Mesodermal cell (in vitro differentiated cells): ENCODE measurements at regions not wholly inside any gene's neighbourhood (a gene's known extent, or its start where the extent isn't known, plus 50 kb on each side); places are given as distances from the start of the nearest gene placed in this dataset.

Experiments used
- H3K27ac ChIP-seq: 2 replicates; pipeline ENCODE4 v1.7.0; 2013; ENCODE audit warnings: mild to moderate bottlenecking, low read depth, low read length, moderate library complexity; ENCODE audit not compliant: severe bottlenecking
- H3K36me3 ChIP-seq: 2 replicates; pipeline ENCODE4 v1.7.1; 2013; ENCODE audit warnings: mild to moderate bottlenecking, low read length, moderate library complexity; ENCODE audit not compliant: control insufficient read depth, insufficient read depth
- H3K4me1 ChIP-seq: one replicate; pipeline ENCODE4 v1.7.1; 2013; ENCODE audit warnings: mild to moderate bottlenecking, low read length; ENCODE audit not compliant: insufficient read depth, control insufficient read depth, poor library complexity, severe bottlenecking
- H3K4me3 ChIP-seq: 2 replicates; pipeline ENCODE4 v1.7.0; 2013; ENCODE audit warnings: low read length, control low read depth, mild to moderate bottlenecking; ENCODE audit not compliant: insufficient read depth, poor library complexity, severe bottlenecking; ENCODE audit errors: extremely low read depth
- H3K9me3 ChIP-seq: 2 replicates; pipeline ENCODE4 v1.7.1; 2013; ENCODE audit warnings: mild to moderate bottlenecking, low read length, moderate library complexity; ENCODE audit not compliant: control insufficient read depth
- WGBS, 2 experiments: methylation state at CpG; one replicate each; pipeline ENCODE4 v1.1.5; 2013; ENCODE audit warnings: missing lambda C conversion rate in 2 of 2; ENCODE audit not compliant: insufficient coverage in 2 of 2; 5-methylcytosine and 5-hydroxymethylcytosine counted together

- Histone ChIP-seq H3K4me3 (no peak overlapping the region), H3K4me1 (no peaks in the 10 kb centered on the region), H3K27ac (no peak overlapping the region), H3K9me3 (no peaks in the 10 kb centered on the region), H3K36me3 (no peaks in the 10 kb centered on the region)
- WGBS, 2 experiments = 79 to 80% methylated on average over 2 to 3 of the region's 3 CpGs
Observed at GRCh38 chr4:36757580-36758311, 476.3 kb downstream of the DTHD1 start.

GRCh38 chr4:36758312-36759178, 477.1 kb downstream of the DTHD1 start:
- Histone ChIP-seq H3K36me3 (no peaks in the 10 kb centered on the region), H3K9me3 (no peaks in the 10 kb centered on the region), H3K4me1 (no peaks in the 10 kb centered on the region), H3K4me3 (no peak overlapping the region), H3K27ac (no peak overlapping the region)
- WGBS, 2 experiments = 39 to 58% methylated on average over 5 to 6 of the region's 9 CpGs

- no peaks in the 10 kb centered on the region for H3K9me3 ChIP-seq
- no peaks in the 10 kb centered on the region for H3K36me3 ChIP-seq
- no peak overlapping the region for H3K4me3 ChIP-seq
- H3K27ac ChIP-seq = no peak overlapping the region
- WGBS, 2 experiments = no CpG with 5 or more reads among the region's 4 CpGs
- no peaks in the 10 kb centered on the region for H3K4me1 ChIP-seq
Observed at GRCh38 chr4:36761607-36762006, 480.2 kb downstream of the DTHD1 start.

GRCh38 chr4:36763814-36764213, 480.7 kb upstream of the NWD2 start:
- no peak overlapping the region for H3K4me3 ChIP-seq
- H3K36me3 ChIP-seq = no peaks in the 10 kb centered on the region
- H3K27ac ChIP-seq = no peak overlapping the region
- WGBS, 2 experiments = no CpG with 5 or more reads among the region's 1 CpG
- no peaks in the 10 kb centered on the region for H3K9me3 ChIP-seq
- H3K4me1 ChIP-seq = no peaks in the 10 kb centered on the region

GRCh38 chr4:36767596-36767995, 476.9 kb upstream of the NWD2 start:
- WGBS, 2 experiments = no CpG with 5 or more reads among the region's 1 CpG
- H3K27ac ChIP-seq = no peak overlapping the region
- H3K9me3 ChIP-seq = no peaks in the 10 kb centered on the region
- peaks cover 3% of the 10 kb centered on the region for H3K4me1 ChIP-seq
- no peaks in the 10 kb centered on the region for H3K36me3 ChIP-seq
- no peak overlapping the region for H3K4me3 ChIP-seq

GRCh38 chr4:36771411-36772153, 473.0 kb upstream of the NWD2 start:
- Histone ChIP-seq H3K9me3 (no peaks in the 10 kb centered on the region), H3K4me1 (peaks cover 3% of the 10 kb centered on the region), H3K4me3 (no peak overlapping the region), H3K36me3 (no peaks in the 10 kb centered on the region), H3K27ac (no peak overlapping the region)
- no CpG with 5 or more reads among the region's 2 CpGs for WGBS, 2 experiments

GRCh38 chr4:36772154-36772516, 472.4 kb upstream of the NWD2 start:
- Histone ChIP-seq H3K36me3 (no peaks in the 10 kb centered on the region), H3K4me1 (peaks cover 3% of the 10 kb centered on the region), H3K9me3 (no peaks in the 10 kb centered on the region), H3K27ac (no peak overlapping the region), H3K4me3 (no peak overlapping the region)

GRCh38 chr4:36773467-36773866, 471.1 kb upstream of the NWD2 start:
- WGBS, 2 experiments = 67 to 100% methylated on average over 1 of the region's 2 CpGs
- Histone ChIP-seq H3K27ac (no peak overlapping the region), H3K4me1 (peaks cover 3% of the 10 kb centered on the region), H3K36me3 (no peaks in the 10 kb centered on the region), H3K9me3 (no peaks in the 10 kb centered on the region), H3K4me3 (no peak overlapping the region)

- Histone ChIP-seq H3K4me1 (peaks cover 3% of the 10 kb centered on the region), H3K9me3 (no peaks in the 10 kb centered on the region), H3K4me3 (no peak overlapping the region), H3K27ac (no peak overlapping the region), H3K36me3 (no peaks in the 10 kb centered on the region)
Observed at GRCh38 chr4:36775544-36775943, 469.0 kb upstream of the NWD2 start.

- no CpG with 5 or more reads among the region's 1 CpG for WGBS, 2 experiments
- Histone ChIP-seq H3K9me3 (no peaks in the 10 kb centered on the region), H3K27ac (no peak overlapping the region), H3K36me3 (no peaks in the 10 kb centered on the region), H3K4me1 (no peaks in the 10 kb centered on the region), H3K4me3 (no peak overlapping the region)
Observed at GRCh38 chr4:36779601-36780000, 464.9 kb upstream of the NWD2 start.
